Esophagus squamous epithelium (tissue), 5 donors: ENCODE measurements at regions not wholly inside any gene's neighbourhood (a gene's known extent, or its start where the extent isn't known, plus 50 kb on each side); places are given as distances from the start of the nearest gene placed in this dataset.
A peak's percentile ranks its signal among the peaks of the same experiment; 100 is the strongest.

Experiments used
- DNase-seq: peaks from one replicate; lab custom pipeline; 2025; lab: John Stamatoyannopoulos, UW
- H3K27ac ChIP-seq, 4 donors: fragments of 200-600 bp; sonication (generic); one replicate each; pipeline ENCODE4 v1.5.1; 2016 to 2019; ENCODE audit warnings: mild to moderate bottlenecking in 1 of 4
- H3K27me3 ChIP-seq, 4 donors: fragments of 200-600 bp; sonication (generic); 1 replicate in 3 of 4; 2 replicates in 1 of 4; pipeline versions ENCODE4 v1.5.1 to v1.6.0; 2017 to 2021; ENCODE audit warnings: antibody characterized with exemption in 1 of 4
- H3K36me3 ChIP-seq, 3 donors: fragments of 200-600 bp; sonication (generic); one replicate each; pipeline ENCODE4 v1.5.1; 2016 to 2019
- H3K4me1 ChIP-seq, 3 donors: fragments of 200-600 bp; sonication (generic); one replicate each; pipeline ENCODE4 v1.5.1; 2017 to 2019
- H3K4me3 ChIP-seq, 4 donors: fragments of 200-600 bp; sonication (generic); 1 replicate in 3 of 4; 2 replicates in 1 of 4; pipeline ENCODE4 v1.5.1; 2016 to 2019; ENCODE audit warnings: mild to moderate bottlenecking in 2 of 4, moderate library complexity in 1 of 4
- H3K9me3 ChIP-seq, 3 donors: fragments of 200-600 bp; sonication (generic); one replicate each; pipeline ENCODE4 v1.5.1; 2016 to 2019
- CTCF ChIP-seq, 6 experiments: fragments of 450-650 bp in 4 of 6; fragments of 200-600 bp in 2 of 6; sonication (generic) in 2 of 6; IDR thresholded peaks; one replicate each; pipeline ENCODE4 v1.5.1; 2016 to 2019; ENCODE audit warnings: antibody characterized with exemption in 6 of 6, mild to moderate bottlenecking in 4 of 6, moderate library complexity in 4 of 6
- POLR2A ChIP-seq, 4 donors: fragments of 450-650 bp; IDR thresholded peaks; one replicate each; pipeline ENCODE4 v1.6.1; 2017; ENCODE audit warnings: antibody characterized with exemption in 4 of 4, mild to moderate bottlenecking in 4 of 4, moderate library complexity in 3 of 4
- WGBS, 2 donors: methylation state at CpG; one replicate each; pipeline ENCODE4 v1.1.5; 2018; 5-methylcytosine and 5-hydroxymethylcytosine counted together
- intact Hi-C: fragments of 100-400 bp; cut with DNase I; formaldehyde crosslinking; loops from one replicate; pipeline ENCODE4 v1.15.0; 2022
- donor health status: DM: yes; HTN: yes; CAD: no.

- Histone ChIP-seq H3K27me3 (peaks cover 0 to 11% (median 0%) of the 10 kb centered on the region in 4 donors), H3K4me1 (peaks cover 4 to 29% (median 22%) of the 10 kb centered on the region in 3 donors), H3K4me3 (no peak overlapping the region), H3K27ac (no peak overlapping the region), H3K36me3 (no peaks in the 10 kb centered on the region), H3K9me3 (no peaks in the 10 kb centered on the region)
- intact Hi-C loops: no loop called here
- WGBS, 2 donors: 83 to 100% methylated on average over 1 to 10 of the region's 14 CpGs
- no peak for DNase-seq
- TF ChIP-seq CTCF (IDR thresholded peaks at IDR 0.05) (no peak), POLR2A (IDR thresholded peaks at IDR 0.05) (no peak)
Observed at GRCh38 chr16:85550422-85550864, 62.7 kb upstream of the GSE1 start.

- no peak for TF ChIP-seq POLR2A (IDR thresholded peaks at IDR 0.05)
- TF ChIP-seq CTCF (IDR thresholded peaks at IDR 0.05): no peak
- H3K27ac ChIP-seq: no peak overlapping the region
- DNase-seq: no peak
Observed at GRCh38 chr16:85550953-85551924, 61.9 kb upstream of the GSE1 start.

GRCh38 chr16:85552980-85553435 is 60.1 kb upstream of the GSE1 start:
- Histone ChIP-seq H3K4me3 (peak overlapping the region; percentile 53 to 93 (median 74)), H3K36me3 (no peaks in the 10 kb centered on the region), H3K9me3 (no peaks in the 10 kb centered on the region), H3K4me1 (peaks cover 16 to 55% (median 41%) of the 10 kb centered on the region in 3 donors), H3K27ac (peak overlapping the region in 3 of 4 donors; percentile 66 to 94 (median 89)), H3K27me3 (peaks cover 0 to 21% (median 0%) of the 10 kb centered on the region in 4 donors)
- TF ChIP-seq POLR2A (IDR thresholded peaks at IDR 0.05) (no peak), CTCF (IDR thresholded peaks at IDR 0.05) (peak in 1 of 6 experiments; percentile 3)
- WGBS, 2 donors: 5 to 25% methylated on average over 5 to 8 of the region's 43 CpGs
- intact Hi-C loops: no loop called here
- no peak for DNase-seq

More at GRCh38 chr16:85550953-85551924, 61.9 kb upstream of the GSE1 start:
- Histone ChIP-seq H3K9me3 (no peaks in the 10 kb centered on the region), H3K27me3 (peaks cover 0 to 19% (median 0%) of the 10 kb centered on the region in 4 donors), H3K4me3 (no peak overlapping the region), H3K4me1 (peaks cover 4 to 37% (median 30%) of the 10 kb centered on the region in 3 donors), H3K36me3 (no peaks in the 10 kb centered on the region)
- 79 to 85% methylated on average over 17 to 18 of the region's 25 CpGs for WGBS, 2 donors
- intact Hi-C loops: no loop called here

GRCh38 chr16:85553436-85554113 is 59.5 kb upstream of the GSE1 start:
- intact Hi-C loops: no loop called here

More at GRCh38 chr16:85553436-85554113, 59.5 kb upstream of the GSE1 start:
- Histone ChIP-seq H3K4me1 (peaks cover 22 to 61% (median 47%) of the 10 kb centered on the region in 3 donors), H3K9me3 (no peaks in the 10 kb centered on the region), H3K4me3 (peak overlapping the region; percentile 53 to 93 (median 74)), H3K36me3 (no peaks in the 10 kb centered on the region), H3K27me3 (peaks cover 0 to 21% (median 0%) of the 10 kb centered on the region in 4 donors), H3K27ac (peak overlapping the region; percentile 66 to 94 (median 86))
- WGBS, 2 donors: 0 to 2% methylated on average over 2 to 10 of the region's 57 CpGs
- DNase-seq: no peak
- no peak for TF ChIP-seq POLR2A (IDR thresholded peaks at IDR 0.05)
- peak in 4 of 6 experiments; percentile 7 to 20 (median 17) for TF ChIP-seq CTCF (IDR thresholded peaks at IDR 0.05)
